GM23338 (cell line): ENCODE measurements at regions not wholly inside any gene's neighbourhood (a gene's known extent, or its start where the extent isn't known, plus 50 kb on each side); places are given as distances from the start of the nearest gene placed in this dataset.

Source experiments
- ATAC-seq: fragments of 200-7000 bp; cut with Tn5 transposase; 3 replicates; pipeline ENCODE4 v1.9.1; 2020
- DNase-seq: peaks from one replicate; pipeline ENCODE4 v3.0.0-alpha.2; 2015; ENCODE audit warnings: low spot score
- H2AFZ ChIP-seq: fragments of 200-600 bp; sonication (generic); 2 replicates; pipeline ENCODE4 v1.8.0; 2016; ENCODE audit warnings: antibody characterized with exemption, mild to moderate bottlenecking, moderate library complexity
- H3F3A ChIP-seq: fragments of 200-600 bp; sonication (generic); replicated peaks from 2 replicates; pipeline ENCODE4 v1.8.0; 2017; ENCODE audit warnings: antibody characterized with exemption, mixed run types, low read depth
- H3K27ac ChIP-seq: fragments of 200-600 bp; sonication (generic); 2 replicates; pipeline ENCODE4 v1.6.1; 2016; ENCODE audit warnings: low read depth
- H3K27me3 ChIP-seq: fragments of 200-600 bp; sonication (generic); 2 replicates; pipeline ENCODE4 v1.8.0; 2016; ENCODE audit warnings: mild to moderate bottlenecking, mixed run types, moderate library complexity; ENCODE audit not compliant: insufficient read depth
- H3K36me3 ChIP-seq: fragments of 200-600 bp; sonication (generic); 2 replicates; pipeline ENCODE4 v1.8.0; 2016; ENCODE audit warnings: mild to moderate bottlenecking; ENCODE audit not compliant: insufficient read depth
- H3K4me1 ChIP-seq: fragments of 200-600 bp; sonication (generic); 2 replicates; pipeline ENCODE4 v1.8.0; 2016; ENCODE audit warnings: mild to moderate bottlenecking, moderate library complexity; ENCODE audit not compliant: insufficient read depth
- H3K4me2 ChIP-seq: fragments of 200-600 bp; sonication (generic); 2 replicates; pipeline ENCODE4 v1.7.1; 2017; ENCODE audit warnings: mixed run types
- H3K4me3 ChIP-seq: fragments of 200-600 bp; sonication (generic); 2 replicates; pipeline ENCODE4 v1.6.1; 2016; ENCODE audit warnings: mixed run types
- H3K79me2 ChIP-seq: fragments of 200-600 bp; sonication (generic); replicated peaks from 2 replicates; pipeline ENCODE4 v1.8.0; 2017; ENCODE audit warnings: mild to moderate bottlenecking; ENCODE audit not compliant: insufficient read depth
- H3K9me2 ChIP-seq: fragments of 200-600 bp; sonication (generic); 2 replicates; pipeline ENCODE4 v1.8.0; 2017; ENCODE audit not compliant: insufficient read depth
- H4K20me1 ChIP-seq: fragments of 200-600 bp; sonication (generic); replicated peaks from 2 replicates; pipeline ENCODE4 v1.8.0; 2017; ENCODE audit warnings: mild to moderate bottlenecking; ENCODE audit not compliant: insufficient read depth
- H3K27ac Mint-ChIP-seq: 2 replicates; pipeline ENCODE4 v1.8.0; 2020; ENCODE audit warnings: inconsistent platforms, mild to moderate bottlenecking, moderate library complexity, mixed read lengths
- H3K27me3 Mint-ChIP-seq: 3 replicates; pipeline ENCODE4 v1.8.0; 2022; ENCODE audit warnings: low read depth, mild to moderate bottlenecking, moderate library complexity, mixed read lengths, inconsistent platforms; ENCODE audit not compliant: insufficient read depth, poor library complexity
- H3K36me3 Mint-ChIP-seq: 3 replicates; pipeline ENCODE4 v1.8.0; 2021; ENCODE audit warnings: low read depth, mild to moderate bottlenecking, inconsistent platforms, moderate library complexity, mixed read lengths
- H3K4me1 Mint-ChIP-seq: 3 replicates; pipeline ENCODE4 v1.8.0; 2020; ENCODE audit warnings: mild to moderate bottlenecking, inconsistent platforms, mixed read lengths
- H3K4me3 Mint-ChIP-seq: 3 replicates; pipeline ENCODE4 v1.8.0; 2021; ENCODE audit warnings: moderate library complexity, mild to moderate bottlenecking, inconsistent platforms, mixed read lengths
- H3K9me3 Mint-ChIP-seq: 3 replicates; pipeline ENCODE4 v1.8.0; 2020; ENCODE audit warnings: moderate library complexity, mild to moderate bottlenecking, inconsistent platforms, mixed read lengths
- CREB1 ChIP-seq: fragments of 250-450 bp; sonication (Bioruptor Pico); IDR thresholded peaks from 2 replicates; pipeline ENCODE4 v1.5.0; 2020; ENCODE audit warnings: low read depth, mild to moderate bottlenecking, moderate library complexity
- ETS1 ChIP-seq: IDR thresholded peaks from 2 replicates; pipeline ENCODE4 v1.6.1; 2016; ENCODE audit warnings: antibody characterized with exemption
- EZH2 ChIP-seq: fragments of 200-600 bp; sonication (generic); IDR thresholded peaks from one replicate; pipeline ENCODE4 v1.8.0; 2017; ENCODE audit warnings: antibody characterized with exemption, mild to moderate bottlenecking, low read depth; ENCODE audit not compliant: unreplicated experiment
- JUNB ChIP-seq: IDR thresholded peaks from one replicate; pipeline ENCODE4 v1.6.1; 2016; ENCODE audit warnings: antibody characterized with exemption; ENCODE audit not compliant: unreplicated experiment
- NANOG ChIP-seq: IDR thresholded peaks from 2 replicates; pipeline ENCODE4 v1.6.1; 2016; ENCODE audit warnings: antibody characterized with exemption, borderline replicate concordance
- POLR2AphosphoS5 ChIP-seq: IDR thresholded peaks from 2 replicates; pipeline ENCODE4 v1.6.1; 2016; ENCODE audit warnings: antibody characterized with exemption, low read depth
- STAT1 ChIP-seq: IDR thresholded peaks from one replicate; pipeline ENCODE4 v1.6.1; 2016; ENCODE audit warnings: antibody characterized with exemption; ENCODE audit not compliant: unreplicated experiment
- ZNF114 ChIP-seq: fragments of 250-450 bp; sonication (Bioruptor Pico); IDR thresholded peaks from 2 replicates; pipeline ENCODE4 v1.5.0; 2020; ENCODE audit warnings: mild to moderate bottlenecking, moderate library complexity
- ZNF331 ChIP-seq: fragments of 250-450 bp; sonication (Bioruptor Pico); IDR thresholded peaks from 2 replicates; pipeline ENCODE4 v1.5.0; 2020; ENCODE audit warnings: low read depth, mild to moderate bottlenecking, moderate library complexity
- TF ChIP-seq, protein P1 (sequence below): fragments of 250-450 bp; sonication (Bioruptor Pico); IDR thresholded peaks from 2 replicates; pipeline ENCODE4 v1.5.0; 2020; ENCODE audit warnings: mild to moderate bottlenecking, moderate library complexity

DNA sequence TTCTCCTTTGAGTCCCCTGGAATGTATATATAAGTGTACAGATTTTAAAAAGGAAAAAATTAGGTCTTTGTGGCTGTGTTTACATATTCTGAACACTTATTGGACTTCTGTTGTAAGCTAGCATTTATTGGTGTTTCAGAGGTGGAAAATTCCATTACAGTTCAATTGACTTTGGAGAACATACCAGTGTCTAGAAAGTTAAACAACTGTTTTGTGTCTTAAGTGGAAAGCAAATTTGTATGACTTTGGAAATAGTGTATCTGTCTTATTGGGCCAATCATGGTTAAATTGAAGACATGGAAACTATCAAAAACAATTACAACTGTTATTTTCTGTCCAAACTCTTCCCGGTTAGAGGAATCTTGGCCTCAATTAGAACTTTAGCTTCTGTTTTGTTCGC, 265.0 kb upstream of the C2CD4B start (continued):
- TF ChIP-seq, protein P1, sequence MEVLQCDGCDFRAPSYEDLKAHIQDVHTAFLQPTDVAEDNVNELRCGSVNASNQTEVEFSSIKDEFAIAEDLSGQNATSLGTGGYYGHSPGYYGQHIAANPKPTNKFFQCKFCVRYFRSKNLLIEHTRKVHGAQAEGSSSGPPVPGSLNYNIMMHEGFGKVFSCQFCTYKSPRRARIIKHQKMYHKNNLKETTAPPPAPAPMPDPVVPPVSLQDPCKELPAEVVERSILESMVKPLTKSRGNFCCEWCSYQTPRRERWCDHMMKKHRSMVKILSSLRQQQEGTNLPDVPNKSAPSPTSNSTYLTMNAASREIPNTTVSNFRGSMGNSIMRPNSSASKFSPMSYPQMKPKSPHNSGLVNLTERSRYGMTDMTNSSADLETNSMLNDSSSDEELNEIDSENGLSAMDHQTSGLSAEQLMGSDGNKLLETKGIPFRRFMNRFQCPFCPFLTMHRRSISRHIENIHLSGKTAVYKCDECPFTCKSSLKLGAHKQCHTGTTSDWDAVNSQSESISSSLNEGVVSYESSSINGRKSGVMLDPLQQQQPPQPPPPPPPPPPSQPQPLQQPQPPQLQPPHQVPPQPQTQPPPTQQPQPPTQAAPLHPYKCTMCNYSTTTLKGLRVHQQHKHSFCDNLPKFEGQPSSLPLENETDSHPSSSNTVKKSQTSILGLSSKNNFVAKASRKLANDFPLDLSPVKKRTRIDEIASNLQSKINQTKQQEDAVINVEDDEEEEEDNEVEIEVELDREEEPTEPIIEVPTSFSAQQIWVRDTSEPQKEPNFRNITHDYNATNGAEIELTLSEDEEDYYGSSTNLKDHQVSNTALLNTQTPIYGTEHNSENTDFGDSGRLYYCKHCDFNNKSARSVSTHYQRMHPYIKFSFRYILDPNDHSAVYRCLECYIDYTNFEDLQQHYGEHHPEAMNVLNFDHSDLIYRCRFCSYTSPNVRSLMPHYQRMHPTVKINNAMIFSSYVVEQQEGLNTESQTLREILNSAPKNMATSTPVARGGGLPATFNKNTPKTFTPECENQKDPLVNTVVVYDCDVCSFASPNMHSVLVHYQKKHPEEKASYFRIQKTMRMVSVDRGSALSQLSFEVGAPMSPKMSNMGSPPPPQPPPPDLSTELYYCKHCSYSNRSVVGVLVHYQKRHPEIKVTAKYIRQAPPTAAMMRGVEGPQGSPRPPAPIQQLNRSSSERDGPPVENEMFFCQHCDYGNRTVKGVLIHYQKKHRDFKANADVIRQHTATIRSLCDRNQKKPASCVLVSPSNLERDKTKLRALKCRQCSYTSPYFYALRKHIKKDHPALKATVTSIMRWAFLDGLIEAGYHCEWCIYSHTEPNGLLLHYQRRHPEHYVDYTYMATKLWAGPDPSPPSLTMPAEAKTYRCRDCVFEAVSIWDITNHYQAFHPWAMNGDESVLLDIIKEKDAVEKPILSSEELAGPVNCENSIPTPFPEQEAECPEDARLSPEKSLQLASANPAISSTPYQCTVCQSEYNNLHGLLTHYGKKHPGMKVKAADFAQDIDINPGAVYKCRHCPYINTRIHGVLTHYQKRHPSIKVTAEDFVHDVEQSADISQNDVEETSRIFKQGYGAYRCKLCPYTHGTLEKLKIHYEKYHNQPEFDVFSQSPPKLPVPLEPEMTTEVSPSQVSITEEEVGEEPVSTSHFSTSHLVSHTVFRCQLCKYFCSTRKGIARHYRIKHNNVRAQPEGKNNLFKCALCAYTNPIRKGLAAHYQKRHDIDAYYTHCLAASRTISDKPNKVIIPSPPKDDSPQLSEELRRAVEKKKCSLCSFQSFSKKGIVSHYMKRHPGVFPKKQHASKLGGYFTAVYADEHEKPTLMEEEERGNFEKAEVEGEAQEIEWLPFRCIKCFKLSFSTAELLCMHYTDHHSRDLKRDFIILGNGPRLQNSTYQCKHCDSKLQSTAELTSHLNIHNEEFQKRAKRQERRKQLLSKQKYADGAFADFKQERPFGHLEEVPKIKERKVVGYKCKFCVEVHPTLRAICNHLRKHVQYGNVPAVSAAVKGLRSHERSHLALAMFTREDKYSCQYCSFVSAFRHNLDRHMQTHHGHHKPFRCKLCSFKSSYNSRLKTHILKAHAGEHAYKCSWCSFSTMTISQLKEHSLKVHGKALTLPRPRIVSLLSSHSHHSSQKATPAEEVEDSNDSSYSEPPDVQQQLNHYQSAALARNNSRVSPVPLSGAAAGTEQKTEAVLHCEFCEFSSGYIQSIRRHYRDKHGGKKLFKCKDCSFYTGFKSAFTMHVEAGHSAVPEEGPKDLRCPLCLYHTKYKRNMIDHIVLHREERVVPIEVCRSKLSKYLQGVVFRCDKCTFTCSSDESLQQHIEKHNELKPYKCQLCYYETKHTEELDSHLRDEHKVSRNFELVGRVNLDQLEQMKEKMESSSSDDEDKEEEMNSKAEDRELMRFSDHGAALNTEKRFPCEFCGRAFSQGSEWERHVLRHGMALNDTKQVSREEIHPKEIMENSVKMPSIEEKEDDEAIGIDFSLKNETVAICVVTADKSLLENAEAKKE (CRISPR knock-in tag), result no peak
- no peak for TF ChIP-seq POLR2AphosphoS5

GRCh38 chr15:62430552-62430951, 265.5 kb upstream of the C2CD4B start:
- Histone ChIP-seq H3K4me2 (no peak overlapping the region), H3K27ac (no peak overlapping the region), H3K36me3 (no peaks in the 10 kb centered on the region), H3K9me2 (no peaks in the 10 kb centered on the region), H4K20me1 (no peaks in the 10 kb centered on the region; the same call in 1 of the 2 replicates), H3K79me2 (peaks cover 13% of the 10 kb centered on the region; the same call in 1 of the 2 replicates), H3K4me3 (no peak overlapping the region), H3K4me1 (peaks cover 14% of the 10 kb centered on the region), H3K27me3 (no peaks in the 10 kb centered on the region), H2AFZ (no peak overlapping the region), H3F3A (no peaks in the 10 kb centered on the region)
- Mint-ChIP-seq H3K4me3 (no peak overlapping the region), H3K4me1 (peaks cover 13% of the 10 kb centered on the region), H3K9me3 (no peaks in the 10 kb centered on the region), H3K27ac (no peak overlapping the region), H3K36me3 (no peaks in the 10 kb centered on the region), H3K27me3 (no peaks in the 10 kb centered on the region)
- DNase-seq, result no peak
- no peak for ATAC-seq
- TF ChIP-seq ZNF114 (CRISPR knock-in tag) (no peak), NANOG (no peak), JUNB (no peak), EZH2 (no peak), CREB1 (no peak), STAT1 (no peak), POLR2AphosphoS5 (no peak), ZNF331 (CRISPR knock-in tag) (no peak), ETS1 (no peak)
- TF ChIP-seq, protein P1 (CRISPR knock-in tag), result no peak
